H1 (cell line): ENCODE measurements at regions not wholly inside any gene's neighbourhood (a gene's known extent, or its start where the extent isn't known, plus 50 kb on each side); places are given as distances from the start of the nearest gene placed in this dataset.

ENCODE experiments used
- CEBPB ChIP-seq: IDR thresholded peaks from 2 replicates; pipeline ENCODE4 v1.6.1; 2012; ENCODE audit warnings: low read depth, low read length
- EP300 ChIP-seq, 2 experiments: IDR thresholded peaks; 1 replicate in 1 of 2; 2 replicates in 1 of 2; pipeline ENCODE4 v1.6.1; 2011 to 2012; ENCODE audit warnings: low read depth in 2 of 2, low read length in 2 of 2, mild to moderate bottlenecking in 2 of 2, borderline replicate concordance in 1 of 2, inconsistent platforms in 1 of 2, moderate library complexity in 1 of 2
- GABPA ChIP-seq: IDR thresholded peaks from 2 replicates; pipeline ENCODE4 v1.6.1; 2011; ENCODE audit warnings: mild to moderate bottlenecking, low read length, moderate library complexity, borderline replicate concordance; ENCODE audit not compliant: insufficient read depth
- HDAC6 ChIP-seq: IDR thresholded peaks from one replicate; pipeline ENCODE4 v1.7.1; 2012; ENCODE audit warnings: low read depth, mild to moderate bottlenecking, inconsistent platforms, low read length, moderate library complexity
- JUND ChIP-seq: IDR thresholded peaks from 2 replicates; pipeline ENCODE4 v1.6.1; 2011; ENCODE audit warnings: mild to moderate bottlenecking, improper control_type of control experiment, low read length
- KDM4A ChIP-seq: IDR thresholded peaks from one replicate; pipeline ENCODE4 v1.7.1; 2012; ENCODE audit warnings: low read depth, mild to moderate bottlenecking, moderate library complexity, low read length, inconsistent platforms; ENCODE audit not compliant: severe bottlenecking
- PHF8 ChIP-seq: fragments of 200-600 bp; sonication (generic); conservative IDR thresholded peaks from 2 replicates; pipeline ENCODE4 v1.7.1; 2012; ENCODE audit warnings: low read depth, mild to moderate bottlenecking, inconsistent platforms, low read length, moderate library complexity
- SP2 ChIP-seq: IDR thresholded peaks from 2 replicates; pipeline ENCODE4 v1.6.1; 2012; ENCODE audit warnings: mild to moderate bottlenecking, low read length, inconsistent platforms
- SRF ChIP-seq: IDR thresholded peaks from 2 replicates; pipeline ENCODE4 v1.6.1; 2011; ENCODE audit warnings: mild to moderate bottlenecking, low read depth, low read length, moderate library complexity
- TEAD4 ChIP-seq: IDR thresholded peaks from 2 replicates; pipeline ENCODE4 v1.6.1; 2012; ENCODE audit warnings: low read depth, low read length, inconsistent platforms, mixed read lengths
- TF ChIP-seq, protein P1 (sequence below): fragments of 300-600 bp; sonication (generic); IDR thresholded peaks from 2 replicates; pipeline ENCODE4 v1.7.1; 2012; ENCODE audit warnings: low read length, moderate library complexity, mild to moderate bottlenecking, inconsistent platforms; ENCODE audit not compliant: insufficient replicate concordance

DNA sequence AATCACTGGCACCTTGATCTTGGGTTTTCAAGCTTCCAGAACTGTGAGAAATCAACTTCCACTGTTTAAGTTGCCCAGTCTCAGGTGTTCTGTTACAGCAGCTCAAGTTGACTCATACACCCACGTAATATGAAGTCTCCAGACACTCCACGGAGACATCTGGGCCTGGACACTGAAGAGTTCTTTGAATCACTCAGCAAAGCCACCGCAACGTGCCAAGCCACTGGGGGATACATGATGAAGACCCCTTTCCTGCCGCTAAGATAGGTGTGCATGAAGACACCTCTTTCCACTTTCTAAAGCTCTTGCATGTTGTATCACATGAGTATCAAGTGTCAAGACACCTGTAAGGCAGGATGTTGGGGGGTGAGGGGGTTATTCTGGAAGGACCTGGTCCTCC lies 311.7 kb upstream of the RTL1 start (continued):
- TF ChIP-seq, protein P1, sequence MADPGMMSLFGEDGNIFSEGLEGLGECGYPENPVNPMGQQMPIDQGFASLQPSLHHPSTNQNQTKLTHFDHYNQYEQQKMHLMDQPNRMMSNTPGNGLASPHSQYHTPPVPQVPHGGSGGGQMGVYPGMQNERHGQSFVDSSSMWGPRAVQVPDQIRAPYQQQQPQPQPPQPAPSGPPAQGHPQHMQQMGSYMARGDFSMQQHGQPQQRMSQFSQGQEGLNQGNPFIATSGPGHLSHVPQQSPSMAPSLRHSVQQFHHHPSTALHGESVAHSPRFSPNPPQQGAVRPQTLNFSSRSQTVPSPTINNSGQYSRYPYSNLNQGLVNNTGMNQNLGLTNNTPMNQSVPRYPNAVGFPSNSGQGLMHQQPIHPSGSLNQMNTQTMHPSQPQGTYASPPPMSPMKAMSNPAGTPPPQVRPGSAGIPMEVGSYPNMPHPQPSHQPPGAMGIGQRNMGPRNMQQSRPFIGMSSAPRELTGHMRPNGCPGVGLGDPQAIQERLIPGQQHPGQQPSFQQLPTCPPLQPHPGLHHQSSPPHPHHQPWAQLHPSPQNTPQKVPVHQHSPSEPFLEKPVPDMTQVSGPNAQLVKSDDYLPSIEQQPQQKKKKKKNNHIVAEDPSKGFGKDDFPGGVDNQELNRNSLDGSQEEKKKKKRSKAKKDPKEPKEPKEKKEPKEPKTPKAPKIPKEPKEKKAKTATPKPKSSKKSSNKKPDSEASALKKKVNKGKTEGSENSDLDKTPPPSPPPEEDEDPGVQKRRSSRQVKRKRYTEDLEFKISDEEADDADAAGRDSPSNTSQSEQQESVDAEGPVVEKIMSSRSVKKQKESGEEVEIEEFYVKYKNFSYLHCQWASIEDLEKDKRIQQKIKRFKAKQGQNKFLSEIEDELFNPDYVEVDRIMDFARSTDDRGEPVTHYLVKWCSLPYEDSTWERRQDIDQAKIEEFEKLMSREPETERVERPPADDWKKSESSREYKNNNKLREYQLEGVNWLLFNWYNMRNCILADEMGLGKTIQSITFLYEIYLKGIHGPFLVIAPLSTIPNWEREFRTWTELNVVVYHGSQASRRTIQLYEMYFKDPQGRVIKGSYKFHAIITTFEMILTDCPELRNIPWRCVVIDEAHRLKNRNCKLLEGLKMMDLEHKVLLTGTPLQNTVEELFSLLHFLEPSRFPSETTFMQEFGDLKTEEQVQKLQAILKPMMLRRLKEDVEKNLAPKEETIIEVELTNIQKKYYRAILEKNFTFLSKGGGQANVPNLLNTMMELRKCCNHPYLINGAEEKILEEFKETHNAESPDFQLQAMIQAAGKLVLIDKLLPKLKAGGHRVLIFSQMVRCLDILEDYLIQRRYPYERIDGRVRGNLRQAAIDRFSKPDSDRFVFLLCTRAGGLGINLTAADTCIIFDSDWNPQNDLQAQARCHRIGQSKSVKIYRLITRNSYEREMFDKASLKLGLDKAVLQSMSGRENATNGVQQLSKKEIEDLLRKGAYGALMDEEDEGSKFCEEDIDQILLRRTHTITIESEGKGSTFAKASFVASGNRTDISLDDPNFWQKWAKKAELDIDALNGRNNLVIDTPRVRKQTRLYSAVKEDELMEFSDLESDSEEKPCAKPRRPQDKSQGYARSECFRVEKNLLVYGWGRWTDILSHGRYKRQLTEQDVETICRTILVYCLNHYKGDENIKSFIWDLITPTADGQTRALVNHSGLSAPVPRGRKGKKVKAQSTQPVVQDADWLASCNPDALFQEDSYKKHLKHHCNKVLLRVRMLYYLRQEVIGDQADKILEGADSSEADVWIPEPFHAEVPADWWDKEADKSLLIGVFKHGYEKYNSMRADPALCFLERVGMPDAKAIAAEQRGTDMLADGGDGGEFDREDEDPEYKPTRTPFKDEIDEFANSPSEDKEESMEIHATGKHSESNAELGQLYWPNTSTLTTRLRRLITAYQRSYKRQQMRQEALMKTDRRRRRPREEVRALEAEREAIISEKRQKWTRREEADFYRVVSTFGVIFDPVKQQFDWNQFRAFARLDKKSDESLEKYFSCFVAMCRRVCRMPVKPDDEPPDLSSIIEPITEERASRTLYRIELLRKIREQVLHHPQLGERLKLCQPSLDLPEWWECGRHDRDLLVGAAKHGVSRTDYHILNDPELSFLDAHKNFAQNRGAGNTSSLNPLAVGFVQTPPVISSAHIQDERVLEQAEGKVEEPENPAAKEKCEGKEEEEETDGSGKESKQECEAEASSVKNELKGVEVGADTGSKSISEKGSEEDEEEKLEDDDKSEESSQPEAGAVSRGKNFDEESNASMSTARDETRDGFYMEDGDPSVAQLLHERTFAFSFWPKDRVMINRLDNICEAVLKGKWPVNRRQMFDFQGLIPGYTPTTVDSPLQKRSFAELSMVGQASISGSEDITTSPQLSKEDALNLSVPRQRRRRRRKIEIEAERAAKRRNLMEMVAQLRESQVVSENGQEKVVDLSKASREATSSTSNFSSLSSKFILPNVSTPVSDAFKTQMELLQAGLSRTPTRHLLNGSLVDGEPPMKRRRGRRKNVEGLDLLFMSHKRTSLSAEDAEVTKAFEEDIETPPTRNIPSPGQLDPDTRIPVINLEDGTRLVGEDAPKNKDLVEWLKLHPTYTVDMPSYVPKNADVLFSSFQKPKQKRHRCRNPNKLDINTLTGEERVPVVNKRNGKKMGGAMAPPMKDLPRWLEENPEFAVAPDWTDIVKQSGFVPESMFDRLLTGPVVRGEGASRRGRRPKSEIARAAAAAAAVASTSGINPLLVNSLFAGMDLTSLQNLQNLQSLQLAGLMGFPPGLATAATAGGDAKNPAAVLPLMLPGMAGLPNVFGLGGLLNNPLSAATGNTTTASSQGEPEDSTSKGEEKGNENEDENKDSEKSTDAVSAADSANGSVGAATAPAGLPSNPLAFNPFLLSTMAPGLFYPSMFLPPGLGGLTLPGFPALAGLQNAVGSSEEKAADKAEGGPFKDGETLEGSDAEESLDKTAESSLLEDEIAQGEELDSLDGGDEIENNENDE: no peak
- TF ChIP-seq HDAC6 (no peak), SP2 (no peak), SRF (no peak), TEAD4 (no peak), EP300 (IDR thresholded peaks at IDR 0.05; ENCODE audit: borderline replicate concordance in 1 of 2, low read depth in 2 of 2, low read length in 2 of 2) (no peak), GABPA (no peak), CEBPB (no peak), JUND (no peak), KDM4A (no peak), PHF8 (no peak)
